22Rv1 (cell line): ENCODE measurements at regions not wholly inside any gene's neighbourhood (a gene's known extent, or its start where the extent isn't known, plus 50 kb on each side); places are given as distances from the start of the nearest gene placed in this dataset.

Source experiments
- ZFX ChIP-seq: fragments of 450-650 bp; IDR thresholded peaks from 2 replicates; pipeline ENCODE4 v1.6.1; 2017; ENCODE audit warnings: antibody characterized with exemption, borderline replicate concordance
- TF ChIP-seq, protein P1 (sequence below): fragments of 450-650 bp; IDR thresholded peaks from 2 replicates; pipeline ENCODE4 v1.5.1; 2017; ENCODE audit warnings: mild to moderate bottlenecking

DNA sequence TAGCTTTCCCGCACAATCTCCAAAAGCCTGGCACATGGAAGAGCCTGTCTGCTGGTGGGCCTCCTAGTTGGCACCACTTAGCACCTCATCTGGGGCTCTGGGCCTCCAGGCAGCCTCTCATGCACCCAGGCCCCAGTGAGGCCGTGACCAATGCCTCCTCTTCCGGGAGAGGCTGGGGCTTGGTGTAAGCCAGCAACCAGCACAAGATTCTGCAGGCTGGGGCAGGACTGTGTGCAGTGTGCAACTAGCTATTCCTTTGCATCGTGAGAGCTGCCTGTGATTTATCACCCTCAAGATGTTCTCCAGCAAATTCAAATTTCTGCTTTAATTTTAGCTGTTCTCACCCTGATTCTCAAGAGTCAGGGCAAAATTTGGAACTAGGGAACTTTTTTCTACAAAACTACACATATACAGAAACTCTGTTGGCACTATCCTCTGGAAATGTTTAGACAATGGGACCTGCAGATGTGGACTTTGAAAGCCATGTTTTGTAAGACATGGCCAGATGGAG is 603.7 kb upstream of the MKI67 start:
- TF ChIP-seq, protein P1, sequence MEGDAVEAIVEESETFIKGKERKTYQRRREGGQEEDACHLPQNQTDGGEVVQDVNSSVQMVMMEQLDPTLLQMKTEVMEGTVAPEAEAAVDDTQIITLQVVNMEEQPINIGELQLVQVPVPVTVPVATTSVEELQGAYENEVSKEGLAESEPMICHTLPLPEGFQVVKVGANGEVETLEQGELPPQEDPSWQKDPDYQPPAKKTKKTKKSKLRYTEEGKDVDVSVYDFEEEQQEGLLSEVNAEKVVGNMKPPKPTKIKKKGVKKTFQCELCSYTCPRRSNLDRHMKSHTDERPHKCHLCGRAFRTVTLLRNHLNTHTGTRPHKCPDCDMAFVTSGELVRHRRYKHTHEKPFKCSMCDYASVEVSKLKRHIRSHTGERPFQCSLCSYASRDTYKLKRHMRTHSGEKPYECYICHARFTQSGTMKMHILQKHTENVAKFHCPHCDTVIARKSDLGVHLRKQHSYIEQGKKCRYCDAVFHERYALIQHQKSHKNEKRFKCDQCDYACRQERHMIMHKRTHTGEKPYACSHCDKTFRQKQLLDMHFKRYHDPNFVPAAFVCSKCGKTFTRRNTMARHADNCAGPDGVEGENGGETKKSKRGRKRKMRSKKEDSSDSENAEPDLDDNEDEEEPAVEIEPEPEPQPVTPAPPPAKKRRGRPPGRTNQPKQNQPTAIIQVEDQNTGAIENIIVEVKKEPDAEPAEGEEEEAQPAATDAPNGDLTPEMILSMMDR = no peak
- no peak for TF ChIP-seq ZFX
